Liver (tissue), 7 donors: ENCODE measurements at regions not wholly inside any gene's neighbourhood (a gene's known extent, or its start where the extent isn't known, plus 50 kb on each side); places are given as distances from the start of the nearest gene placed in this dataset.

Experiments
- DNase-seq: peaks from one replicate; pipeline ENCODE4 v3.0.0-alpha.2; 2017; ENCODE audit warnings: low spot score
- H3K27ac ChIP-seq, 2 donors: one replicate each; pipeline ENCODE4 v1.7.0; 2013; ENCODE audit warnings: inconsistent platforms in 2 of 2, low read length in 2 of 2, control low read depth in 1 of 2, low read depth in 1 of 2, mild to moderate bottlenecking in 1 of 2
- H3K27me3 ChIP-seq, 4 donors: one replicate each; pipeline versions ENCODE4 v1.6.1 to v1.7.0; 2013; ENCODE audit warnings: low read length in 3 of 4, inconsistent platforms in 1 of 4, mild to moderate bottlenecking in 1 of 4, moderate library complexity in 1 of 4; ENCODE audit not compliant: control insufficient read depth in 4 of 4, insufficient read depth in 4 of 4
- H3K36me3 ChIP-seq, 4 donors: one replicate each; pipeline versions ENCODE4 v1.6.1 to v1.7.0; 2013; ENCODE audit warnings: low read length in 3 of 4, mild to moderate bottlenecking in 3 of 4, low read depth in 1 of 4, moderate library complexity in 1 of 4; ENCODE audit not compliant: control insufficient read depth in 4 of 4, insufficient read depth in 3 of 4
- H3K4me1 ChIP-seq, 4 donors: one replicate each; pipeline versions ENCODE4 v1.6.1 to v1.7.0; 2013; ENCODE audit warnings: low read length in 3 of 4, mild to moderate bottlenecking in 3 of 4, moderate library complexity in 1 of 4; ENCODE audit not compliant: control insufficient read depth in 4 of 4, insufficient read depth in 4 of 4
- H3K4me3 ChIP-seq, 3 donors: one replicate each; pipeline versions ENCODE4 v1.6.1 to v1.7.0; 2013; ENCODE audit warnings: low read length in 3 of 3, control low read depth in 1 of 3, low read depth in 1 of 3, mild to moderate bottlenecking in 1 of 3
- H3K9ac ChIP-seq, 2 donors: one replicate each; pipeline ENCODE4 v1.7.0; 2013; ENCODE audit warnings: low read length in 2 of 2, mild to moderate bottlenecking in 2 of 2, moderate library complexity in 2 of 2, control low read depth in 1 of 2, low read depth in 1 of 2
- H3K9me3 ChIP-seq, 4 donors: one replicate each; pipeline versions ENCODE4 v1.6.1 to v1.7.0; 2013; ENCODE audit warnings: low read length in 3 of 4; ENCODE audit not compliant: control insufficient read depth in 4 of 4
- HNF4A ChIP-seq, 2 donors: conservative IDR thresholded peaks; 2 replicates each; pipeline ENCODE4 v1.6.1; 2016; ENCODE audit warnings: antibody characterized with exemption in 2 of 2, mild to moderate bottlenecking in 2 of 2
- RXRA ChIP-seq, 2 donors: IDR thresholded peaks; 2 replicates each; pipeline ENCODE4 v1.6.1; 2017 to 2018; ENCODE audit warnings: antibody characterized with exemption in 2 of 2, mild to moderate bottlenecking in 1 of 2
- WGBS: extraction: QIAGEN DNeasy Blood & Tissue Kit; methylation state at CpG from one replicate; pipeline ENCODE4 v1.1.7; 2013; 5-methylcytosine and 5-hydroxymethylcytosine counted together
- donor health status: healthy.
- donor health status: healthy.
- donor health status: healthy.
- donor health status: healthy.

GRCh38 chrX:51976503-51976902, 83.1 kb downstream of the MAGED1 start:
- TF ChIP-seq RXRA (IDR thresholded peaks at IDR 0.05) (no peak), HNF4A (conservative IDR thresholded peaks at IDR 0.05) (peak in 1 of 2 donors; percentile 19)
- 29% methylated on average over 1 of the region's 1 CpG for WGBS
- Histone ChIP-seq H3K9me3 (no peaks in the 10 kb centered on the region), H3K36me3 (no peaks in the 10 kb centered on the region), H3K9ac (no peak overlapping the region), H3K4me3 (no peak overlapping the region), H3K27me3 (no peaks in the 10 kb centered on the region), H3K4me1 (peaks cover 0 to 2% (median 0%) of the 10 kb centered on the region in 4 donors), H3K27ac (no peak overlapping the region)
- DNase-seq = no peak
